ENCODE measurements at regions not wholly inside any gene's neighbourhood (a gene's known extent, or its start where the extent isn't known, plus 50 kb on each side); places are given as distances from the start of the nearest gene placed in this dataset.

DNA sequence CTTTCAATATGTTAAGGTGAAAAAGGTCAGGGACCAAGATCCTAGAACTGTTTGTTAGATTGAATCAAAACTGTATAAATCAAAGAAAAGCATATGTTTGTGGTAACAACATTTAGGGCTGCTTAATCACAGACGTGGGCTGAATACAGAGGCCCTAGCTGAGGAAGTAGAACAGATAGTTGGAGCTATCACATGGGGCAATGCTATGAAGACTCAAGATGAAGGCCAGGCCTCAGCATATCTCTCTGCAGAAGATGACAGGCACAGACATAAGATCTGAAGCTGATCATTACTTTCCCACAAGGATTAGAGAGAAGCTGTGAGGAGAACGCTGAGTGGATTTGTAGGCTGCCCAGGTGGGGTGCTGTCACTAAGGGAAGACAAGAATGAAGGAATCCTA, 158.6 kb upstream of the CARD18 start:
- Histone ChIP-seq H2AFZ (ENCODE audit: low read length) (0 out of 2 replicates have a peak overlapping the region, but pooled peaks have one; percentile 15), H3K9me2 (replicated peaks; ENCODE audit: low read length) (no peaks in the 10 kb centered on the region), H3K27me3 (ENCODE audit: low read length) (no peaks in the 10 kb centered on the region), H3F3A (ENCODE audit: low read length, unreplicated experiment) (no peaks in the 10 kb centered on the region), H3K27ac (ENCODE audit: low read length) (no peak overlapping the region), H3K4me3 (ENCODE audit: low read length) (no peak overlapping the region), H3K4me1 (ENCODE audit: insufficient read depth, low read length) (peaks cover 19% of the 10 kb centered on the region), H3K9me3 (ENCODE audit: low read length) (no peaks in the 10 kb centered on the region), H3K36me3 (ENCODE audit: low read depth, low read length) (no peaks in the 10 kb centered on the region), H4K20me1 (ENCODE audit: low read length) (no peaks in the 10 kb centered on the region), H3K79me2 (ENCODE audit: low read length) (no peaks in the 10 kb centered on the region), H3K9ac (ENCODE audit: low read length) (no peak overlapping the region), H3K4me2 (ENCODE audit: low read length) (no peak overlapping the region)
- ATAC-seq, result no peak
- DNase-seq, result no peak
- TF ChIP-seq EZH2phosphoT487 (IDR thresholded peaks at IDR 0.05; ENCODE audit: borderline replicate concordance, low read length) (no peak), EZH2 (IDR thresholded peaks at IDR 0.05; ENCODE audit: low read length, unreplicated experiment) (no peak)
- TF ChIP-seq, protein P1, sequence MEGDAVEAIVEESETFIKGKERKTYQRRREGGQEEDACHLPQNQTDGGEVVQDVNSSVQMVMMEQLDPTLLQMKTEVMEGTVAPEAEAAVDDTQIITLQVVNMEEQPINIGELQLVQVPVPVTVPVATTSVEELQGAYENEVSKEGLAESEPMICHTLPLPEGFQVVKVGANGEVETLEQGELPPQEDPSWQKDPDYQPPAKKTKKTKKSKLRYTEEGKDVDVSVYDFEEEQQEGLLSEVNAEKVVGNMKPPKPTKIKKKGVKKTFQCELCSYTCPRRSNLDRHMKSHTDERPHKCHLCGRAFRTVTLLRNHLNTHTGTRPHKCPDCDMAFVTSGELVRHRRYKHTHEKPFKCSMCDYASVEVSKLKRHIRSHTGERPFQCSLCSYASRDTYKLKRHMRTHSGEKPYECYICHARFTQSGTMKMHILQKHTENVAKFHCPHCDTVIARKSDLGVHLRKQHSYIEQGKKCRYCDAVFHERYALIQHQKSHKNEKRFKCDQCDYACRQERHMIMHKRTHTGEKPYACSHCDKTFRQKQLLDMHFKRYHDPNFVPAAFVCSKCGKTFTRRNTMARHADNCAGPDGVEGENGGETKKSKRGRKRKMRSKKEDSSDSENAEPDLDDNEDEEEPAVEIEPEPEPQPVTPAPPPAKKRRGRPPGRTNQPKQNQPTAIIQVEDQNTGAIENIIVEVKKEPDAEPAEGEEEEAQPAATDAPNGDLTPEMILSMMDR (conservative IDR thresholded peaks at IDR 0.05; ENCODE audit: low read depth, low read length), result no peak
- BruUV-seq (replicated peaks), result no TSS peak
- intact Hi-C loops (cut with micrococcal nuclease), result no loop called here
- ChIA-PET POLR2A (ENCODE audit: unreplicated experiment) (no interaction called here), CTCF (no interaction called here)

- intact Hi-C loops (cut with micrococcal nuclease), result no loop called here
- POLR2A ChIA-PET (ENCODE audit: unreplicated experiment), result no interaction called here
- no TSS peak for BruUV-seq (replicated peaks)
Observed at GRCh38 chr11:105297463-105297862, 157.9 kb upstream of the CARD18 start.

GRCh38 chr11:105296806-105297205, 157.2 kb upstream of the CARD18 start:
- H3K36me3 ChIP-seq (ENCODE audit: low read depth, low read length), result no peaks in the 10 kb centered on the region
- no peak overlapping the region for H3K4me2 ChIP-seq (ENCODE audit: low read length)
- peaks cover 19% of the 10 kb centered on the region for H3K4me1 ChIP-seq (ENCODE audit: insufficient read depth, low read length)
- H3F3A ChIP-seq (ENCODE audit: low read length, unreplicated experiment), result no peaks in the 10 kb centered on the region
- intact Hi-C loops (cut with micrococcal nuclease), result no loop called here
- DNase-seq, result no peak
- no TSS peak for BruUV-seq (replicated peaks)
- H4K20me1 ChIP-seq (ENCODE audit: low read length), result no peaks in the 10 kb centered on the region
- H3K79me2 ChIP-seq (ENCODE audit: low read length), result no peaks in the 10 kb centered on the region
- POLR2A ChIA-PET (ENCODE audit: unreplicated experiment), result no interaction called here
- ATAC-seq, result peak; percentile 33
- H3K9ac ChIP-seq (ENCODE audit: low read length), result no peak overlapping the region
- TF ChIP-seq EZH2 (IDR thresholded peaks at IDR 0.05; ENCODE audit: low read length, unreplicated experiment), result no peak
- TF ChIP-seq, protein P1 (conservative IDR thresholded peaks at IDR 0.05; ENCODE audit: low read depth, low read length), result no peak
- TF ChIP-seq EZH2phosphoT487 (IDR thresholded peaks at IDR 0.05; ENCODE audit: borderline replicate concordance, low read length), result no peak
- no peaks in the 10 kb centered on the region for H3K27me3 ChIP-seq (ENCODE audit: low read length)
- no peak overlapping the region for H2AFZ ChIP-seq (ENCODE audit: low read length)
- no peaks in the 10 kb centered on the region for H3K9me2 ChIP-seq (replicated peaks; ENCODE audit: low read length)
- no peaks in the 10 kb centered on the region for H3K9me3 ChIP-seq (ENCODE audit: low read length)
- CTCF ChIA-PET, result interaction anchor here (0.6 kb wide), 1 partner anchor 144 kb away, joined by 4 read pairs; no protein-coding TSS in a partner anchor
- no peak overlapping the region for H3K4me3 ChIP-seq (ENCODE audit: low read length)
- H3K27ac ChIP-seq (ENCODE audit: low read length), result no peak overlapping the region

More at GRCh38 chr11:105297463-105297862, 157.9 kb upstream of the CARD18 start:
- Histone ChIP-seq H3K9me3 (ENCODE audit: low read length) (no peaks in the 10 kb centered on the region), H3K36me3 (ENCODE audit: low read depth, low read length) (no peaks in the 10 kb centered on the region), H3K27me3 (ENCODE audit: low read length) (no peaks in the 10 kb centered on the region), H3K4me1 (ENCODE audit: insufficient read depth, low read length) (peaks cover 19% of the 10 kb centered on the region), H3K9me2 (replicated peaks; ENCODE audit: low read length) (no peaks in the 10 kb centered on the region), H2AFZ (ENCODE audit: low read length) (no peak overlapping the region), H3K79me2 (ENCODE audit: low read length) (no peaks in the 10 kb centered on the region), H4K20me1 (ENCODE audit: low read length) (no peaks in the 10 kb centered on the region), H3K4me2 (ENCODE audit: low read length) (no peak overlapping the region; the same call in 1 of the 2 replicates), H3K9ac (ENCODE audit: low read length) (no peak overlapping the region), H3F3A (ENCODE audit: low read length, unreplicated experiment) (no peaks in the 10 kb centered on the region), H3K27ac (ENCODE audit: low read length) (no peak overlapping the region), H3K4me3 (ENCODE audit: low read length) (no peak overlapping the region)
- TF ChIP-seq EZH2 (IDR thresholded peaks at IDR 0.05; ENCODE audit: low read length, unreplicated experiment), result no peak
- TF ChIP-seq EZH2phosphoT487 (IDR thresholded peaks at IDR 0.05; ENCODE audit: borderline replicate concordance, low read length), result no peak
- TF ChIP-seq, protein P1 (conservative IDR thresholded peaks at IDR 0.05; ENCODE audit: low read depth, low read length), result no peak
- peak; percentile 57 for DNase-seq
- CTCF ChIA-PET, result no interaction called here
- ATAC-seq, result peak; percentile 60

Data from PC-3 (cell line).